HG03045 (cell line): ENCODE measurements at regions not wholly inside any gene's neighbourhood (a gene's known extent, or its start where the extent isn't known, plus 50 kb on each side); places are given as distances from the start of the nearest gene placed in this dataset.
"Not testable (repeated sequence)": the region's sequence is repeated elsewhere in the genome, so short reads cannot be mapped to it uniquely, and the experiment has no call there.

ENCODE experiments used
- ATAC-seq: cut with Tn5 transposase; IDR thresholded peaks from one replicate; pipeline ENCODE4 v1.9.1; 2021; ENCODE audit warnings: mild to moderate bottlenecking, moderate library complexity; ENCODE audit not compliant: unreplicated experiment

DNA sequence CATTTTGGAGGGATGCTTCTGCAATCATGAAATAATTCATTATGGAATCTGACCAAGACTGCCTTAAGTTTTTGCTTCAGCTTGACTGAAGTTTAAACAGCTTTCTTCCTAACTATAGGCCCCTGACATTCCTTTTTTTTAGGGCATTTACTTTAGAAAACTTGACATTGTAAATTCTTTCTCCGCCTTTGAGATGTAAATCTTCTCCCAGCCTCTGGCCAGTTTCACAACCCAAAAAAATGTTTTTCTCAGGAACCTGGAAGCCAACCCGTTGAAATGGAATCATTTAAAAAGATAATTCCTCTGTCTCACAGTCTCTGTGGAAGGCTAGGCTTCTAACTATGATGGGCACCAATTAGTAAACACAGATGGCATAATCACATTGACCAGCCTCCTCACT is 710.4 kb upstream of the PABPC4L start:
- no peak for ATAC-seq

DNA sequence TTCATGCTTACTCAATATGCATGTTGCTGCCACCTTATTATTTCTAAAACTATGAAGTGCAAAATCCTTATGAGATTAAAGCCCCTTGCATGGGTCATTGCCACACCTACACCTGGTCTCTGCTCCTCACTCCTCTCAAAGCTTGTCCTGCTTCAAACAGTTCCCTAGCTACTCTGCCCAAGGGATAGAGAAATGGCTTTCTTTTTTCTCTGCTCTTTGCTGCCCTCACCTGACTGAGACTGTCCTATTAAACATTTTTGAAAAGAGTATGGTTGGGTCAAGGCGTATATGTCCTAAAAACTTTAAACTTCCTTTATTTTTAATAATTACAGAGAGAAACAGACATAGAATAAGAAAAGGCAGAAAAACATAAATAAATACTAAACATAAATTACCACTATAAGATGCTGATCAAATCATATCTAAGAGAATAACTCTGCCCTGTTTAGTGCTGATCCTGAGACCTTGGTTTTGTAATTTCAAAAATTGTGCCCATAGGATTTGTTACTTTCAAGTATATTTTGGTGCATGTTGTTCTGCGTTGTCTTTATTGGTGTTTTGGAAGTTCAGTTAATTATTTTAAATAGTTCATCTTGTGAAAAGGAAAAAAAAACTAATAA is 704.9 kb upstream of the PABPC4L start:
- ATAC-seq, result no peak

DNA sequence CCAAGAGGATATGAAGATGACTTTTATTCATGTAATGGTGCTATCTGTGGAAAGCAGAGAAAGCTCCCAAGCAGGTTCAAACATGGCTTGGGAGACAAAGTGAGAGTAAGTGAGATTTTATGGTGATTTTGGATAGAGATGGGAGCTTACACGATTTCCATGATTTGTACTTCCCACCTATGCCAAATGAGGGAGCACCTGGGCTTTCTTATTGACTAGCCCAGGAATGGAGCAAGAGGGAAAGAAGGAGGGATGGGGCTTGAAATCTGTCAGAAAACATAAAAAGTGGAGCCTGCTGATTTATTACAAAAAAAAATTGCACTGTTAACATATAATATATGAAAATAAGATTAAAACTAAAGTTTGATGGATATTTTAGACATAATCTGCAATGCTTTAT is 703.5 kb upstream of the PABPC4L start:
- ATAC-seq, result no peak

DNA sequence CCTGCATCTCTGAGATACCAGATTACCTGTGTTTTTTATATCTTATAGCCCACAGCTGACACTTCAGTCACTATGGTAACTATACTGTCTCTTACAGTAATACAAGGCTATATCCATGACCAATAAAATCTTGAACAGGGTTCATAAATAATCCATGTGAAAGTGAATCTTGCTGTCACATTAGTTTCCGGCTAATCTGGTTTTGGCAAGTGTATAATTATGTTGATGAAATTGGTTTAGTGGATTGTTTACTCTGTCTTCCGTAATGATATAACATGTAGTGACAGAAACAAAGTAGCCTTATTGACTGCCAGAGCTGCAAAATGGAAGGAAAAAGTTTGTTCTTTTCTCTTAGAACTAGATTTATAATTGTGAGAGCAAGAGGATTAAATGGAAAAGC is 686.6 kb upstream of the PABPC4L start:
- no peak for ATAC-seq

DNA sequence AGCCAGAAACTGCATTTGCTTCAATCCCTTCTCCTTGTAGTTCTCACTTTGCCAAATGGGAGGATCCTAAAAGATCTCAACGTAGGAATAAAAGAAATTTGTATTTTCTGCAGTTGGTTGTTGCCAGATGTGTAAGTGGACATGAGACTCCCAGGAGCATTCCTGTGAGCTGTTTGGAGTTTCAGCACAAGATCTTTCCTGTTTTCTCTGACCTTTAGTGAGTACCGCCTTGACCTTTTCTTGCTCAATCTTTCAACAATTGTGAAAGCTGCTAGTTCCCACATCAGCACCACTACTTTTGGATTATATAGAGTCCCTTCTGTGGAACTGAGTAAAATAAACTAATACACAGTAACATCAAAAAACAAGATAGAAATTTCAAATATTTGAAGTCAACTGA is 683.8 kb upstream of the PABPC4L start:
- no peak for ATAC-seq

DNA sequence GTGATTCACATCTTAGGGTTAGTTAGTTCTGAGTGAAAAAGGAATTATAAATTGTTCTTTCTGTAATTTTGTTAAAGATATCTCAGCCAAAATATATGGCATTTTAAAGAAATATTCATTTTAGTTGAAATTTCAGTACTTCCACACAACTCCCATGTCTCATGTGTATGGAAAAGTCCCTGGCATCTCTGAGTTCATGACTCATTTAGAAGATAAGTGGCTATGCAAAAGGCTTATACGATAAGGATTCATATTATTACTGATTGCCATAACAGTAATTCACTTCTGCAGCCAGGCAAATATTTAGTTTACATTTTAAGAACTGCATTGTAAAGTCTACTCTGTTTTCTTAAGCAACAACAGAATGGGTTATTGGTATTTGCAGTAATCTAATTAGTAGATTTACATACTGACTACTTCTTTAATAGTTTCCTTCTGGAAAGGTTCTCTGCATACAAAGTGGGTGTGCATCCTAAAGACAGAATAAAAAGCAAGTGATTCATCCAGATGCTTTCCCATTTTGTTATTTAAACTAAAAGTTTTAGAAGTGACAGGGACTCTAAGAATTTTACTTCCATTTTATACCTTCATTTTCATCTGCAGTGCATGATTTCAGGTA is 682.4 kb upstream of the PABPC4L start:
- ATAC-seq, result no peak

DNA sequence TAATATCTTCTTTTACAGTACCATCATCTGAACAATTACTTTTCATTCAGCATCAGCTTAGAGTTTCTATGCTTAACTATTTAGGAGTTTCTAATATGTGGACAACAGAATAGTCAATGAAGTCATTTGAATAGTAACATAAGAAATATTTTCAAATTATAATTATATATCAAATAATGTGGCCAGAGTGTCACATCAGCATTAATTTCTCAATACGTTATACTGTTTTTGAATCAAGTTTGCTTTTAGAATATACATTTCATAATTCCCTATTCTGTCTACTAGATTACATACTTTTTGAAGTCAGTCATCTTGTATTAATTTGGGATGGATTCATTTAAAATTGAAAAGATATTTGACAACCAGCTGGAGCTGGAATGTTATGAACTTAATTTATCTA is 677.4 kb upstream of the PABPC4L start:
- no peak for ATAC-seq

DNA sequence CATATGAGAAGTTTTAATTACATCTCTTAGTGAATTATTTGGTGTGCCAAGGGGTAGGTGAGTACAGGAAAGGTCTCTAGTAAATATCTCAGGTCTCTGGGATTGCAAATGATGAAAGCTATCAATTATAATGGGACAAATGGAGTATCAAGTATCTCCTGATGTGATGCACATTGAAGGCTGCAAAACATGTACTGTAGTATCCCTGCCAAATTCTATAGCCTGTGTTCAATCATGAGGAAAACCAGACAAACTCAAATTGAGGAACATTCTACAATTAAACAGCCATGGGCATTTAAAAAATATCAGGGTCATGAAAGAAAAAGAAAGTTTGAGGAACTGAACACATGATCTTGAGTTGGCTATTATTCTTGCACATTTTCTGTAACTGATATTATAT is 665.4 kb upstream of the PABPC4L start:
- ATAC-seq, result no peak

DNA sequence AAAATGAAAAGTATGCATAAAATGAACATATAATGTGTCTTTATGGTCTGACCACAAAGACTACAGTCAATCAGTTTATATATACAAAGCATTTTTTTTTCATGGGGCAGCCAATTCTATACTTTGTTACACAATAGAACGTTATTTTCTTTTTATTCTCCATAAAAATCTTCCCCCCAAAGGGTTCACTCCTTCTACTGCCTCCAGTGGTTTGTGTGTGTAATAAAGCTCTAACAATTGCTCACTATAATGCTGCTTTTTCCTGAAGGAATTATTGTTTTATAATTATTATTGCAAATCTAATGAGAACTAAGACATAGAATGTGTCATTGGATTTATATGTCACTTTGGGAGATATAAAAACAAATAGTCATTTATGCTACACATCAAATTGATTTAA is 664.1 kb upstream of the PABPC4L start:
- ATAC-seq, result no peak

DNA sequence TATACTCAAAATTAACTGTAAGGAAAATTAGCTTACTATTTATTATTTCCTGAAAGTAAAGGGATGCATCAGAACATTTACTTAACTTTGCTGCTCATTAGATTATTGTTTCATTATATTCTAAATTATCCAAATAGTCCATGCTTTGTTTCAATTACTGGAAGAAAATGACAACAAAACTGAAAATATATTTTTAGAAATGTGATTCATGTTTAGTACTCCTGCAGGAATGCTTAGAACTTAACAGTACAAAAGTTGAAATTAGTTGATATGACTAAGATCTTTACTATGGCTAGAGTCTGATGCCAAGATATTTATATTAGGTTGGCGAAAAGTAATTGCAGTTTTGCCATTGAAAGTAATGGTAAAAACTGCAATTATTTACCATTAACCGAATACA is 660.5 kb upstream of the PABPC4L start:
- ATAC-seq, result no peak

DNA sequence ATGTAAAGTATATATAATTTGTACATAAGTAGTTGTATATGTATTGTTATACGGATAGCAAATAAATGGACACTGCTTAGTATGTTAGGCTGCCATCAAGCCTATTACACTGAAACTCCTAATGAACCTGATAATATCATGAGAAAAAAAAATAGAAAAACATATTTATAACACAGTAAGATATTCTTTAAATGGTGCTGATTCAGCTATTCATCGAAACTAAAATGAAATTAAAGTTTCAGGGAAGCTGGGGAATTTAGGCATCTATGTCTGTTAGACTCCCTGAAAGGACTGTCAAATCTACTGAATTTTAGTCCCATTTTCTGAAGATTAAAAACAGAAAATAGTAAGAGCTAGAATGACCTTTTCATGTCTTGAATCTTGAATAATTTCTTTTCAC is 647.1 kb upstream of the PABPC4L start:
- no peak for ATAC-seq

DNA sequence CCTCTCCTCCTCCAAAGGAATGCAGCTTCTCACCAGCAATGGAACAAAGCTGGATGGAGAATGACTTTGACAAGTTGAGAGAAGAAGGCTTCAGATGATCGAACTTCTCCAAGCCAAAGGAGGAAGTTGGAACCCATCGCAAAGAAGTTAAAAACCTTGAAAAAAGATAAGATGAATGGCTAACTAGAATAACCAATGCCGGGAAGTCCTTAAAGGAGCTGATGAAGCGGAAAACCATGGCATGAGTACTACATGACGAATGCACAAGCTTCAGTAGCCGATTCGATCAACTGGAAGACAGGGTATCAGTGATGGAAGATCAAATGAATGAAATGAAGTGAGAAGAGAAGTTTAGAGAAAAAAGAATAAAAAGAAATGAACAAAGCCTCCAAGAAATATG is 629.2 kb upstream of the PABPC4L start:
- ATAC-seq, result not testable (repeated sequence)

DNA sequence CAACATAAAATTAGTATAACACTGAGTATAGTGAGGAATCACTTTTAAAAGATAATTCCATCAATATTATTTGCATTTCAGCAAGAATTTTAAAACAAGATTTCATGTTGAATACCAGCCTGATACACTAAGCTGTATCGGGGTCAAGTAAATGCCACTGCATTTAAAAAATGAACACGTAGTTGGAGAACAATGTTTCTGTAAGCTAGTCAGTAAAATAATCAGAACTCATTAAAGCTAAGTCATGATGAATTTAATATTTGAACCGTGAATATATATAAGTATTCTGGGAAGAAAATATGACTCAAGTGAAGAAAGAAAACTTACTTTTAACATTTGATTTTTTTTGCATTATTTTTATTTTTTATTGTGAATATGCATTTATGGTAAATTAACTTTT is 611.0 kb upstream of the PABPC4L start:
- ATAC-seq, result no peak

DNA sequence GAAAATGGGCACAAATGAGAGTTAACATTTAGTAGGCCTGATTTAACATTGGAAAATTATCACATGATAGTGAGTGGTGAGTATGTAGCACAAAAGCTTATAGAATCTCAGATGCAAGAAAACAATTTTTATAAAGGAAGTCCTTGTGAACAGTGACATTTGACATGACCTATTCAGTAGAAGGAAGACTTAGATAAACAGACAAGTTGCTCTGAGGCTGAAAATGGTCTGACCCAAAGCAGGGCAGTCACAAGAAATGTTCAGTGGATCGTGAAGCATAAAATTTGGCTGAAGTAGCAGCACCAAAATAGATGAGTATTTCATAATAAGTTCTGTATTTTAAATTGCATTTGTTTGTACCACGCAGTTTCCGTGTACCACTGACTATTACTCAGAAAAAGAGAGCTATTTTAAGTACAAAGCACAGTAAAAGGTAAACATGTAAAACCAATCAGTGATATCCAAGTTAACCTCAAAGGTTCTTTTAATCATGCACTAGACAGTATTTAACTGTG is 605.7 kb upstream of the PABPC4L start:
- ATAC-seq, result no peak

DNA sequence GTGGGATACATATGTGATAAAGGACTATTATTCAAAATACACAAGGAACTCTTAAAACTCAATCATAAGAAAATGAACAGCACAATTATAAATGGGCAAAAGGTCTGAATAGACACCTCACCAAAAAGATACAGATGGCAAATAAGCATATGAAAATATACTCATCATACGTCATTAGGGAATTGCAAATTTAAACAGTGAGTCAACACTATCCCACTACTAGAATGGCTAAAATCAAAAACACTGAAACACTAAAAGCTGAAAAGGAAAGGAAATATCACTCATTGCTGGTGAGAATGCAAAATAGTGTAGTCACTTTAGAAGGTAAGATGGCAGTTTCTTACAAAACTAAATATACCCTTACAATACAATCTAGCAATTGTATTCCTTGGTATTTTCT is 597.0 kb upstream of the PABPC4L start:
- no peak for ATAC-seq

DNA sequence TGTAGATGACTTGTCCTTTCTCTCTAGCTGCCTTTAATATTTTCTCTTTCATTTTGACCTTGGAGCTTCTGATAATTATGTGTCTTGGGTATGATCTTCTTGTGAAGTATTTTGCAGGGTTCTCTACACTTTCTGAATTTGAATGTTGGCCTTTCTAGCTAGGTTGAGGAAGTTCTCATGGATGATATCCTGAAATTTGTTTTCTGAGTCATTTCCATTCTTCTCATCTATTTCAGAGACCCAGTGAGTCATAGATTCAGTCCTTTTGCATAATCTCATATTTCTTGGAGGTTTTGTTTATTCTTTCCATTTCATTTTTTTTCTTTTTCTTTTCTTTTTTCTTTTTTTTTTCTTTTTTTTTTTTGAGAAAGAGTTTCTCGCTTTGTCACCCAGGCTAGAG is 585.7 kb upstream of the PABPC4L start:
- ATAC-seq, result no peak

DNA sequence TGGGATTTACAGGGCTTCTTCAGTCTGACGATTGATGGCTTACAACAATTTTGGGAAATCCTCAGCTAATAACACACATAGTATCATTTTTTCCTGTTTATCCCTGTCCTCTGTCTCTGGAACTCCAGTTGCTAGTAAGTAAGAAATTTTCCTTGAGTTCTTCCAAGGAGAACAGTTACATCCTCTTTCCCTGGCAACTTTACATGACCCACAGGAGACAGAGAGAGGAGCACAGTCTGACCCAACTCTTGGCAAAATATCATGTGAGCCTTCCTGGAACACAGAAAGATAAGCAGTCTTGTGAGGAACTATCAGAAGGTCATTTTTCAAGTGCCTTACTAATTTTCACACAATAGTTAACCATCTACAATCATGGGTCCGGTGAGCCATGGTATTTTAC is 578.7 kb upstream of the PABPC4L start:
- ATAC-seq, result no peak

DNA sequence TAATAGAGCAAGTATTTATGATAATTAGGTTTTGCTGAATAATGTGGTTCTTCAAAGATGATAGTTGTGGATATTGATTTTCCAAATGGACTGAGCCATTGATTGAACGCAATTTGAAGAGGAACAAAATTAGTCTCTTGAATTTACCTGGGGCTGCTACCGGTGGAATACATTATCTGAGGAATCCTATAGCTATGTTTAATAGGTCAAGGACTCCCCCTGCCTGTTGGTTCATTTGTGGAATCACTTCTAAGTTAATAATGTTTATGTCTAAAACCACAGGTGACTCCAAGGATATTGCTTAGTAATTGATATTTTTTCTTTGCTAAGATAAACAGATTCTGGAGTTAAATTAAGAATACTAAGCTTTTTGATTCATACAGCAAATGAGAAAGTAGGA is 576.0 kb upstream of the PABPC4L start:
- ATAC-seq, result no peak

DNA sequence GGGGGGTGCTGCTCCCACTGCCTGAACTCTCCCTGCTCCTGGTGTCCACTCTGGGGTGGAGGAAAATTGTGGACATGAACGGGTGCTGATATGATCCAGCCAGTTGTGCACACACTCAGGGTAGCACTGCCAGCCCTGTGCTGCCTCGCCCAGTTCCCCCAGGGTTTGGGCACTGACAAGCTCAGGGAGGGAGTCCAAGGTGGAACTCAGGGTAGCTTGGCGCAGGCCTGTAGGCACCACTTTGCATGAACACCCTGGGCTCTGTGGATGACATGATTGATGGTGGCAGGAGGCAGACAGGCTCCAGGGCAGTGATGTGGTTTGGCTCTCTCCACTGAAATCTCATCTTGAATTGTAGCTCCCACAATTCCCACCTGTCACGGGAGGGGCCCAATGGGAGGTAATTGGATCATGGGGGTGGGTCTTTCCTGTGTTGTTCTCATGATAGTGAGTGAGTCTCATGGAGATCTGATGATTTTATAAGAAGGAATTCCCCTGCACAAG is 572.0 kb upstream of the PABPC4L start:
- no peak for ATAC-seq

DNA sequence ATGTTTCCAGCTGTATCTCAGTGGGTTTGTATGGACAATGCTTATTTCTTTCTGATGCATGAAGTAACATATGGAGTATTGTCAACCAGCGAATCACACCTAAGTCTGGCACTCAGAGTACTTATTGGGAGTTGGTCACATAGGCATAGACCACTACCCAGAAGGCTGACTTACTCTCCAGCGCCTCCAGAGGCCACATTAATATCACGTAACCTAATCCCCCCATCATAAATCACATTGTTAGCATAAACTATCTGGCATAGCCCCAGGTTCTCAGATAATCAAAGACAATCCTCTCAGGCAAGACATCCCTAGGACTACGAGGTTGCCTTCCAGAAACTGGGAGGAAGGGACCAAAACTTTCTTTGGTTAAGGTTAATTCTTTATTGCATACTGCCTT is 560.5 kb upstream of the PABPC4L start:
- ATAC-seq, result no peak

DNA sequence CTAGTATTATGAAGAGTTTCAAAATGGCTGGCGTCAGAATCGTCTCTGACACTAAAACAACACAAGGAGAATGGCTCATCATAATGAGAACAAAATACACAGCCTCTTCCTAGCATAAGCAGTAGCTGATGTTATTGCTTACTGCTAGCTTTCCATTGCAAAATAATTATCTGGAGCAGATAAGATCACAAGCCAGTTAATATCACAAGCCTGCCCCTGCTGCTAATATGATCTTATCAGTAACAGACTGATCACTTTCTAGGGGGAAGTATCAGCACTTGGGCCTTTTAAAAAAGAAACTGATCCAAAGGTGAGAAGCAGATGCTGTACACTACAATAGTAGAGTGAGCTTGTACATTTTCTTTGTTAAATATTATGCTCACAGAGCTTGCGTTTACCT is 554.8 kb upstream of the PABPC4L start:
- no peak for ATAC-seq

DNA sequence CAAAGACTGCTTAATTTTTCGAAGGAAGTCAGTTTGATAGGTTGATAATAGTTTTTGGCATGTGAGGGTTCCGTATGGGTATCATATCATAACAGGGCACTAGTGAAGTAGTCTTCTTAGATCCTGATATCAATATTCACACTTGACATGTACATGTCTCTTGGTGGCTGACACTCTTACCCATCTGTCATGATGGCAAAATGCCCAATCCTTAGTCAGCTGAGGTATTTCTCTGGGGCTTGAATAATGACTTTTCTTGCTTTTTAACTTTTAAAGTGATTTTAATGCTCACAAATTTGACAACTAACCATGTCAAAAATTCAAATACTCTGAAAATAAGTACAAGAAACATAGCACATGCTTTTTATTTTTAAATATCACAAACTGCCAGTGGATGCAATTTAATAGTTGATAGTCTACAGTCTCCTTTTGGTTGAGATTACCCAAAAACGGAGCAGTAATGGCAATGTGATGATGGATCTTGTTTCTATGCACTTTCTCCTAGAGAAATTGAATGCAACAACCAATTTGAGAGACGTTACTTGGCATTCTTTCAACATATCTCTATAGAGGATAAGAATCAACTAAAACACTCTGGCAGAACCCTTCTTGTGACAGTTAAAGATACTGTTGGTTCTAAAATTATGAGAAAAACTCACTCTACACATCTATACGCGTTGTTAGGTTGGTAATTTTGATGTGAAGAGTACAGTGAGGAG is 552.9 kb upstream of the PABPC4L start:
- no peak for ATAC-seq
